ENCODE measurements at regions not wholly inside any gene's neighbourhood (a gene's known extent, or its start where the extent isn't known, plus 50 kb on each side); places are given as distances from the start of the nearest gene placed in this dataset.

- no peak for DNase-seq (ENCODE audit: low read depth)
Observed at GRCh38 chr9:79799691-79800335, 228.0 kb downstream of the TLE4 start.

GRCh38 chr9:79798450-79798849, 226.7 kb downstream of the TLE4 start:
- no peak for DNase-seq (ENCODE audit: low read depth)

GRCh38 chr9:79796411-79796810, 224.6 kb downstream of the TLE4 start:
- DNase-seq (ENCODE audit: low read depth) = no peak

- no peak for DNase-seq (ENCODE audit: low read depth)
Observed at GRCh38 chr9:79788662-79789061, 216.9 kb downstream of the TLE4 start.

- DNase-seq (ENCODE audit: low read depth) = no peak
Observed at GRCh38 chr9:79781263-79781662, 209.5 kb downstream of the TLE4 start.

- no peak for DNase-seq (ENCODE audit: low read depth)
Observed at GRCh38 chr9:79780559-79780958, 208.8 kb downstream of the TLE4 start.

GRCh38 chr9:79779901-79780300, 208.1 kb downstream of the TLE4 start:
- no peak for DNase-seq (ENCODE audit: low read depth)

- no peak for DNase-seq (ENCODE audit: low read depth)
Observed at GRCh38 chr9:79778581-79778980, 206.8 kb downstream of the TLE4 start.

- no peak for DNase-seq (ENCODE audit: low read depth)
Observed at GRCh38 chr9:79776581-79776980, 204.8 kb downstream of the TLE4 start.

Data from stimulated activated CD8-positive, alpha-beta memory T cell treated with anti-CD3 and anti-CD28 coated beads, Interleukin-12 subunit alpha, Interleukin-12 subunit beta, amount 100 ng/mL, for 1 hour (primary cell).